ENCODE measurements at regions not wholly inside any gene's neighbourhood (a gene's known extent, or its start where the extent isn't known, plus 50 kb on each side); places are given as distances from the start of the nearest gene placed in this dataset.

- H3K27ac ChIP-seq, result no peak overlapping the region
- TF ChIP-seq ZFX (IDR thresholded peaks at IDR 0.05), result no peak
- no peak for TF ChIP-seq CTCF (conservative IDR thresholded peaks at IDR 0.05)
Measured at GRCh38 chr10:36393801-36394200, 731.6 kb upstream of the ANKRD30A start.

- TF ChIP-seq CTCF (conservative IDR thresholded peaks at IDR 0.05), result no peak
- no peak for TF ChIP-seq ZFX (IDR thresholded peaks at IDR 0.05)
- H3K27ac ChIP-seq, result no peak overlapping the region
Measured at GRCh38 chr10:36391405-36391804, 734.0 kb upstream of the ANKRD30A start.

GRCh38 chr10:36390221-36390620 is 735.2 kb upstream of the ANKRD30A start:
- TF ChIP-seq ZFX (IDR thresholded peaks at IDR 0.05), result no peak
- TF ChIP-seq CTCF (conservative IDR thresholded peaks at IDR 0.05), result no peak
- H3K27ac ChIP-seq, result no peak overlapping the region

- no peak for TF ChIP-seq ZFX (IDR thresholded peaks at IDR 0.05)
- no peak for TF ChIP-seq CTCF (conservative IDR thresholded peaks at IDR 0.05)
- H3K27ac ChIP-seq, result no peak overlapping the region
Measured at GRCh38 chr10:36388166-36388565, 737.2 kb upstream of the ANKRD30A start.

GRCh38 chr10:36385693-36386092 is 739.7 kb upstream of the ANKRD30A start:
- no peak overlapping the region for H3K27ac ChIP-seq
- no peak for TF ChIP-seq CTCF (conservative IDR thresholded peaks at IDR 0.05)
- no peak for TF ChIP-seq ZFX (IDR thresholded peaks at IDR 0.05)

- no peak for TF ChIP-seq ZFX (IDR thresholded peaks at IDR 0.05)
- TF ChIP-seq CTCF (conservative IDR thresholded peaks at IDR 0.05), result no peak
- no peak overlapping the region for H3K27ac ChIP-seq
Measured at GRCh38 chr10:36383349-36383748, 741.3 kb upstream of the FZD8 start.

- H3K27ac ChIP-seq, result no peak overlapping the region
- TF ChIP-seq CTCF (conservative IDR thresholded peaks at IDR 0.05) (no peak), ZFX (IDR thresholded peaks at IDR 0.05) (no peak)
Measured at GRCh38 chr10:36381748-36382147, 739.7 kb upstream of the FZD8 start.

All from C4-2B (cell line).